GM21367 (cell line): ENCODE measurements at regions not wholly inside any gene's neighbourhood (a gene's known extent, or its start where the extent isn't known, plus 50 kb on each side); places are given as distances from the start of the nearest gene placed in this dataset.

ENCODE experiments used
- ATAC-seq: cut with Tn5 transposase; IDR thresholded peaks from one replicate; pipeline ENCODE4 v1.9.1; 2021; ENCODE audit not compliant: unreplicated experiment

- ATAC-seq = no peak
Measured at GRCh38 chr14:97539884-97540283, 742.7 kb downstream of the VRK1 start.

GRCh38 chr14:97543221-97543620 is 746.0 kb downstream of the VRK1 start:
- ATAC-seq = no peak

GRCh38 chr14:97543816-97544215 is 746.6 kb downstream of the VRK1 start:
- no peak for ATAC-seq

- no peak for ATAC-seq
Measured at GRCh38 chr14:97544571-97544970, 747.4 kb downstream of the VRK1 start.

- ATAC-seq = no peak
Measured at GRCh38 chr14:97546491-97547230, 749.5 kb downstream of the VRK1 start.

- no peak for ATAC-seq
Measured at GRCh38 chr14:97550463-97550862, 753.3 kb downstream of the VRK1 start.

- no peak for ATAC-seq
Measured at GRCh38 chr14:97554597-97554996, 757.4 kb downstream of the VRK1 start.

- ATAC-seq = no peak
Measured at GRCh38 chr14:97564334-97564733, 767.2 kb downstream of the VRK1 start.

- no peak for ATAC-seq
Measured at GRCh38 chr14:97571201-97571600, 774.0 kb downstream of the VRK1 start.

- no peak for ATAC-seq
Measured at GRCh38 chr14:97571866-97572555, 774.8 kb downstream of the VRK1 start.

GRCh38 chr14:97572583-97573458 is 775.6 kb downstream of the VRK1 start:
- ATAC-seq = no peak

- ATAC-seq = no peak
Measured at GRCh38 chr14:97575677-97576076, 778.5 kb downstream of the VRK1 start.

GRCh38 chr14:97578982-97579548 is 781.9 kb downstream of the VRK1 start:
- no peak for ATAC-seq

- no peak for ATAC-seq
Measured at GRCh38 chr14:97581016-97581415, 783.8 kb downstream of the VRK1 start.

- ATAC-seq = no peak
Measured at GRCh38 chr14:97582022-97582421, 784.8 kb downstream of the VRK1 start.

GRCh38 chr14:97584528-97584927 is 787.3 kb downstream of the VRK1 start:
- ATAC-seq = no peak

GRCh38 chr14:97592341-97592980 is 795.3 kb downstream of the VRK1 start:
- ATAC-seq = no peak

- no peak for ATAC-seq
Measured at GRCh38 chr14:97594306-97594705, 797.1 kb downstream of the VRK1 start.

GRCh38 chr14:97602438-97603117 is 805.4 kb downstream of the VRK1 start:
- ATAC-seq = no peak

- no peak for ATAC-seq
Measured at GRCh38 chr14:97603201-97603600, 806.0 kb downstream of the VRK1 start.
